ENCODE measurements at regions not wholly inside any gene's neighbourhood (a gene's known extent, or its start where the extent isn't known, plus 50 kb on each side); places are given as distances from the start of the nearest gene placed in this dataset.
A peak's percentile ranks its signal among the peaks of the same experiment; 100 is the strongest.

DNA sequence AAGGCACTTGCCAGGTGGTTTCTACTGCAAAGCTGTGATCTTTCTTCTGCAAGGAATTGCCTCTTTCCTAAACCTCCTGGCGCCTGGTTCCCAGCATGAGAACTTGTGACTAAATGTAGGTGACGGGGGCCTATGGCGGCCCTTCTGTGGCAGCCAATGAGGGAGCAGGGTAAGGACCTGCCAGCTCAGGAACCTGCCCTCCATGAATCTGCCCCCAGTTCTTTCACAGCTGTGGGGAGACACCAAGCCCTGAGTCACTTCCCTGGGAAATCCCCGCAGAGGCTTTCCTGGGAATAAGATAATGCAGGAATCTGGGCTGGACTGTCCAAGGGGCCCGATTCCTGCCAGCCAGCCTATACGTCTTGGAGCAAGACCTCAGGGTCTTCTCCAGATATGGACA is 56.7 kb upstream of the CTNNA1 start:
- H3K14ac ChIP-seq (replicated peaks; ENCODE audit: low read depth, low read length) = peak overlapping the region; percentile 39; the same call in 1 of the 2 replicates
- H3K9ac ChIP-seq (ENCODE audit: low read depth, low read length) = no peak overlapping the region
- H4K8ac ChIP-seq (ENCODE audit: low read depth in 2 of 2, low read length in 2 of 2) = 0 out of 4 replicates have a peak overlapping the region, but pooled peaks of 1 of the 2 experiments have one; percentile 17
- H3K23ac ChIP-seq (ENCODE audit: low read depth, low read length) = no peak overlapping the region
- no peak overlapping the region for H2BK5ac ChIP-seq (ENCODE audit: low read depth, low read length, poor library complexity, severe bottlenecking)
- H3K4me2 ChIP-seq (ENCODE audit: low read depth, low read length) = no peak overlapping the region
- in situ Hi-C loops (cut with MboI; ENCODE audit: low sequenced_read_pairs) = no loop called here
- 0 out of 2 replicates have a peak, but pooled peaks cover 2% of the 10 kb centered on the region for H3K27me3 ChIP-seq (ENCODE audit: control insufficient read depth, insufficient read depth, low read length)
- ChIA-PET CTCF (no interaction called here), POLR2A (ENCODE audit: unreplicated experiment) (no interaction called here)
- no peaks in the 10 kb centered on the region for H3K36me3 ChIP-seq (ENCODE audit: control insufficient read depth, insufficient read depth, low read length)
- H4K20me1 ChIP-seq (ENCODE audit: insufficient read depth, low read length) = no peaks in the 10 kb centered on the region
- no peak overlapping the region for H2BK15ac ChIP-seq (ENCODE audit: low read depth, low read length)
- H3K4me1 ChIP-seq (ENCODE audit: control insufficient read depth, insufficient read depth, low read length) = peaks cover 5% of the 10 kb centered on the region
- peaks cover 4% of the 10 kb centered on the region for H3K9me1 ChIP-seq (ENCODE audit: insufficient read depth, low read length)
- H3K4ac ChIP-seq (ENCODE audit: low read depth, low read length) = peak overlapping the region; percentile 41; the same call in 1 of the 2 replicates
- no peaks in the 10 kb centered on the region for H3K79me1 ChIP-seq (ENCODE audit: low read depth in 1 of 2, low read length in 2 of 2)
- 30% methylated on average over 2 of the region's 6 CpGs; no CpG with 5 or more reads in 1 of the 2 experiments for WGBS, 2 experiments (ENCODE audit: extremely low coverage in 2 of 2, insufficient read length in 1 of 2)
- H2AFZ ChIP-seq (replicated peaks; ENCODE audit: low read length, poor library complexity) = peak overlapping the region; percentile 39
- dilution Hi-C loops (cut with HindIII; ENCODE audit: low sequenced_read_pairs, unreplicated experiment) = no loop called here
- peak overlapping the region; percentile 29; the same call in 1 of the 2 replicates for H4K91ac ChIP-seq (ENCODE audit: insufficient read depth, low read depth, low read length)
- no TSS peak for BruUV-seq (replicated peaks)
- no peak overlapping the region for H3K56ac ChIP-seq (ENCODE audit: extremely low read depth, insufficient read depth, low read length)
- ATAC-seq (ENCODE audit: low read depth) = peak; percentile 96
- DNase-seq = peak; percentile 94
- H3K9me3 ChIP-seq (ENCODE audit: control insufficient read depth, insufficient read depth, low read length) = no peaks in the 10 kb centered on the region
- TF ChIP-seq ELK1 (IDR thresholded peaks at IDR 0.05; ENCODE audit: borderline replicate concordance, low read depth, low read length) = no peak
- peak; percentile 73; the same call in 1 of the 2 replicates for TF ChIP-seq FOS (IDR thresholded peaks at IDR 0.05; ENCODE audit: low read depth, low read length)
- peak; percentile 89 for TF ChIP-seq MAZ (IDR thresholded peaks at IDR 0.05; ENCODE audit: borderline replicate concordance, low read depth, low read length)
- peak; percentile 24; the same call in 1 of the 2 replicates for TF ChIP-seq BHLHE40 (IDR thresholded peaks at IDR 0.05; ENCODE audit: low read depth, low read length)
- H4K5ac ChIP-seq (ENCODE audit: low read depth, low read length) = no peak overlapping the region
- H2AK9ac ChIP-seq (replicated peaks; ENCODE audit: low read depth, low read length, poor library complexity) = peak overlapping the region; percentile 39
- H3K27ac ChIP-seq (ENCODE audit: insufficient read depth, low read length) = no peak overlapping the region
- intact Hi-C loops (cut with micrococcal nuclease) = no loop called here
- no peak overlapping the region for H3K4me3 ChIP-seq (ENCODE audit: insufficient read depth, low read depth, low read length)
- no peak overlapping the region for H3K18ac ChIP-seq (ENCODE audit: low read depth, low read length)
- H2BK120ac ChIP-seq (ENCODE audit: low read depth, low read length) = peak overlapping the region; percentile 16; the same call in 1 of the 2 replicates
- H2AK5ac ChIP-seq (ENCODE audit: low read depth, low read length) = no peak overlapping the region
- H2BK20ac ChIP-seq (ENCODE audit: low read depth, low read length) = peak overlapping the region; percentile 39; the same call in 1 of the 2 replicates

All from IMR-90 (cell line).